ENCODE measurements at regions not wholly inside any gene's neighbourhood (a gene's known extent, or its start where the extent isn't known, plus 50 kb on each side); places are given as distances from the start of the nearest gene placed in this dataset.

DNA sequence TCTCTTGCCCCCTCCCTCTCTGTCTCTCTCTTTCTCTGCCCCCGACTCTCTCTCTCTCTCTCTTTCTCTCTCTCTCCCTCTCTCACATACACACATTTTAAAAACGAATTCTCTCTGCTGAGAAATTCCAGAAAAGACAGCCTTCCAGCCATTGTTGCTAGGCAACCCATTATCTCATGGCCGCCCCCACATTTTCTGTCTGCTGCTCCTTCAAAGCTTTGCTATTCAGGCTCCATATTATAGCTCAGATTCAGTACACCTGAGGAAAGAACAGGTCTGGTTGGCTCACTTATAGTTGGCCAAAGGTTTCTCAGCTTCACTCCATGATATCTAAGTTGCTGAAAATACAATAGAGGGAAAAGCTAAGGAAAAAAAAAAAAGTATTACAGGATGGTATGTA, 174.4 kb upstream of the RADX start:
- no peak overlapping the region for H3K27ac ChIP-seq (ENCODE audit: insufficient read depth, low read length)
- no peaks in the 10 kb centered on the region for H4K20me1 ChIP-seq (ENCODE audit: control insufficient read depth, extremely low read depth, insufficient read depth, low read length)
- H3K4me1 ChIP-seq (ENCODE audit: control insufficient read depth, extremely low read depth, insufficient read depth, low read length): no peaks in the 10 kb centered on the region
- H3K4me3 ChIP-seq (replicated peaks in 1 of 4; ENCODE audit: control extremely low read depth in 1 of 4, insufficient read depth in 1 of 4, low read depth in 3 of 4, low read length in 4 of 4): no peak overlapping the region
- no peak overlapping the region for H2AFZ ChIP-seq (ENCODE audit: low read length)
- H3K9ac ChIP-seq (ENCODE audit: insufficient read depth, low read length): no peak overlapping the region
- no peaks in the 10 kb centered on the region for H3K27me3 ChIP-seq (ENCODE audit: control insufficient read depth, insufficient read depth, low read length)
- H3K79me2 ChIP-seq (ENCODE audit: control insufficient read depth, insufficient read depth, low read length): no peaks in the 10 kb centered on the region
- no peak for TF ChIP-seq EZH2 (IDR thresholded peaks at IDR 0.05; ENCODE audit: low read length, missing control alignments)
- TF ChIP-seq, protein P1, sequence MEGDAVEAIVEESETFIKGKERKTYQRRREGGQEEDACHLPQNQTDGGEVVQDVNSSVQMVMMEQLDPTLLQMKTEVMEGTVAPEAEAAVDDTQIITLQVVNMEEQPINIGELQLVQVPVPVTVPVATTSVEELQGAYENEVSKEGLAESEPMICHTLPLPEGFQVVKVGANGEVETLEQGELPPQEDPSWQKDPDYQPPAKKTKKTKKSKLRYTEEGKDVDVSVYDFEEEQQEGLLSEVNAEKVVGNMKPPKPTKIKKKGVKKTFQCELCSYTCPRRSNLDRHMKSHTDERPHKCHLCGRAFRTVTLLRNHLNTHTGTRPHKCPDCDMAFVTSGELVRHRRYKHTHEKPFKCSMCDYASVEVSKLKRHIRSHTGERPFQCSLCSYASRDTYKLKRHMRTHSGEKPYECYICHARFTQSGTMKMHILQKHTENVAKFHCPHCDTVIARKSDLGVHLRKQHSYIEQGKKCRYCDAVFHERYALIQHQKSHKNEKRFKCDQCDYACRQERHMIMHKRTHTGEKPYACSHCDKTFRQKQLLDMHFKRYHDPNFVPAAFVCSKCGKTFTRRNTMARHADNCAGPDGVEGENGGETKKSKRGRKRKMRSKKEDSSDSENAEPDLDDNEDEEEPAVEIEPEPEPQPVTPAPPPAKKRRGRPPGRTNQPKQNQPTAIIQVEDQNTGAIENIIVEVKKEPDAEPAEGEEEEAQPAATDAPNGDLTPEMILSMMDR (conservative IDR thresholded peaks at IDR 0.05 in 1 of 2, IDR thresholded peaks at IDR 0.05 in 1 of 2; ENCODE audit: low read depth in 1 of 2, low read length in 2 of 2): no peak
- DNase-seq (ENCODE audit: low read depth in 2 of 2): peak in 1 of 2 donors; percentile 1
- H3K36me3 ChIP-seq (ENCODE audit: control insufficient read depth, insufficient read depth, low read length): no peaks in the 10 kb centered on the region
- no peaks in the 10 kb centered on the region for H3K9me3 ChIP-seq (ENCODE audit: control insufficient read depth, insufficient read depth, low read depth, low read length)
- no peak overlapping the region for H3K4me2 ChIP-seq (ENCODE audit: extremely low read depth, insufficient read depth, low read length)

DNA sequence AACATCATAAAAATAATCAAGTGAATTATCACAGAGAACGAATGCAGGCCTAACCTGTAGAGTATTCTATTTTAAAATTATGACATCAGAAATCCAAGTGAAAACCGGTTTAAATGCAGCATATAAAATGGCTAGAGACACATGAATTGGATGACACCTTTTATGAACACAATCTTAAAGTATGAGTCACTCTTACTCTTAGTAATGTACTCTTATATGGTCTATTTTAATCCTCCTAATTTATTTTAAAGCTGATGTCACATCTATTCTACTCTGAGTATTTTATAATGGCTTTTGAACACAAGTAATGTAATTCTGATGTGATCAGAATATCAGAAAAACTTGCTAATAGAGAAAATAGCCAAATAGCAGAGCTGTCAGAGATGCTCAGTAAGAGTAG, 161.4 kb upstream of the RADX start:
- Histone ChIP-seq H2AFZ (ENCODE audit: low read length) (no peak overlapping the region), H3K27me3 (ENCODE audit: control insufficient read depth, insufficient read depth, low read length) (no peaks in the 10 kb centered on the region), H3K4me1 (ENCODE audit: control insufficient read depth, extremely low read depth, insufficient read depth, low read length) (no peaks in the 10 kb centered on the region), H4K20me1 (ENCODE audit: control insufficient read depth, extremely low read depth, insufficient read depth, low read length) (no peaks in the 10 kb centered on the region), H3K79me2 (ENCODE audit: control insufficient read depth, insufficient read depth, low read length) (no peaks in the 10 kb centered on the region), H3K36me3 (ENCODE audit: control insufficient read depth, insufficient read depth, low read length) (no peaks in the 10 kb centered on the region), H3K27ac (ENCODE audit: insufficient read depth, low read length) (no peak overlapping the region), H3K9ac (ENCODE audit: insufficient read depth, low read length) (no peak overlapping the region), H3K9me3 (ENCODE audit: control insufficient read depth, insufficient read depth, low read depth, low read length) (no peaks in the 10 kb centered on the region), H3K4me3 (replicated peaks in 1 of 4; ENCODE audit: control extremely low read depth in 1 of 4, insufficient read depth in 1 of 4, low read depth in 3 of 4, low read length in 4 of 4) (no peak overlapping the region), H3K4me2 (ENCODE audit: extremely low read depth, insufficient read depth, low read length) (no peak overlapping the region)
- DNase-seq (ENCODE audit: low read depth in 2 of 2): no peak
- TF ChIP-seq, protein P1 (conservative IDR thresholded peaks at IDR 0.05 in 1 of 2, IDR thresholded peaks at IDR 0.05 in 1 of 2; ENCODE audit: low read depth in 1 of 2, low read length in 2 of 2): no peak
- no peak for TF ChIP-seq EZH2 (IDR thresholded peaks at IDR 0.05; ENCODE audit: low read length, missing control alignments)

DNA sequence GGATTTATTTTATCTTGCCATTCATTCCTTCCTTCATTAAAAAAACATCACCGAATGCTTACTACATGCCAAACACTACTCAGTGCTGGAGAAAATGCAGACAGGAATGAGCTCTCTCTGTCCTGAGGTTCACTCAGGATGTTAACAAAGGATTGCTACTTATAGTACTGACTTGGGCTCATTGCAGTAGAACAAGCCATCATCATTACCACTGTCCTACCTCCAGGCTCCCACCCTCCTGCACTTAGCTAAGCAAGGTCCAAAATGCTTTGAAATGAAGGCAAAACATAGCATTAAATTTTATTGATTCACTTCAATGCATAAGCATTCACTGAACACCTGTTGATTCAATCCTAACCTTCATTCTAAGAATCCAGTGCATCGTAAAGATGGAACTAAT, 159.8 kb upstream of the RADX start:
- H2AFZ ChIP-seq (ENCODE audit: low read length): no peak overlapping the region
- H4K20me1 ChIP-seq (ENCODE audit: control insufficient read depth, extremely low read depth, insufficient read depth, low read length): no peaks in the 10 kb centered on the region
- H3K4me2 ChIP-seq (ENCODE audit: extremely low read depth, insufficient read depth, low read length): no peak overlapping the region
- H3K4me1 ChIP-seq (ENCODE audit: control insufficient read depth, extremely low read depth, insufficient read depth, low read length): no peaks in the 10 kb centered on the region
- no peaks in the 10 kb centered on the region for H3K36me3 ChIP-seq (ENCODE audit: control insufficient read depth, insufficient read depth, low read length)
- H3K9ac ChIP-seq (ENCODE audit: insufficient read depth, low read length): no peak overlapping the region
- H3K9me3 ChIP-seq (ENCODE audit: control insufficient read depth, insufficient read depth, low read depth, low read length): no peaks in the 10 kb centered on the region
- no peak overlapping the region for H3K27ac ChIP-seq (ENCODE audit: insufficient read depth, low read length)
- no peak overlapping the region for H3K4me3 ChIP-seq (replicated peaks in 1 of 4; ENCODE audit: control extremely low read depth in 1 of 4, insufficient read depth in 1 of 4, low read depth in 3 of 4, low read length in 4 of 4)
- no peaks in the 10 kb centered on the region for H3K27me3 ChIP-seq (ENCODE audit: control insufficient read depth, insufficient read depth, low read length)
- TF ChIP-seq, protein P1 (conservative IDR thresholded peaks at IDR 0.05 in 1 of 2, IDR thresholded peaks at IDR 0.05 in 1 of 2; ENCODE audit: low read depth in 1 of 2, low read length in 2 of 2): no peak
- TF ChIP-seq EZH2 (IDR thresholded peaks at IDR 0.05; ENCODE audit: low read length, missing control alignments): no peak
- no peak for DNase-seq (ENCODE audit: low read depth in 2 of 2)
- no peaks in the 10 kb centered on the region for H3K79me2 ChIP-seq (ENCODE audit: control insufficient read depth, insufficient read depth, low read length)

Measured in fibroblast of lung (primary cell).